Stomach (tissue), 4 donors: ENCODE measurements at regions not wholly inside any gene's neighbourhood (a gene's known extent, or its start where the extent isn't known, plus 50 kb on each side); places are given as distances from the start of the nearest gene placed in this dataset.

Experiments used
- EP300 ChIP-seq: sonication (generic); formaldehyde crosslinking; IDR thresholded peaks from one replicate; pipeline ENCODE4 v1.6.1; 2017; ENCODE audit warnings: antibody characterized with exemption
- POLR2AphosphoS5 ChIP-seq, 3 donors: sonication (generic); formaldehyde crosslinking; IDR thresholded peaks; one replicate each; pipeline ENCODE4 v1.6.1; 2016; ENCODE audit warnings: antibody characterized with exemption in 3 of 3
- TF ChIP-seq, protein P1 (sequence below), 7 experiments: fragments of 450-650 bp in 4 of 7; fragments of 200-600 bp in 3 of 7; sonication (generic) in 3 of 7; IDR thresholded peaks; one replicate each; pipeline ENCODE4 v1.5.1; 2016 to 2019; ENCODE audit warnings: antibody characterized with exemption in 7 of 7, control low read depth in 2 of 7, mild to moderate bottlenecking in 1 of 7

DNA sequence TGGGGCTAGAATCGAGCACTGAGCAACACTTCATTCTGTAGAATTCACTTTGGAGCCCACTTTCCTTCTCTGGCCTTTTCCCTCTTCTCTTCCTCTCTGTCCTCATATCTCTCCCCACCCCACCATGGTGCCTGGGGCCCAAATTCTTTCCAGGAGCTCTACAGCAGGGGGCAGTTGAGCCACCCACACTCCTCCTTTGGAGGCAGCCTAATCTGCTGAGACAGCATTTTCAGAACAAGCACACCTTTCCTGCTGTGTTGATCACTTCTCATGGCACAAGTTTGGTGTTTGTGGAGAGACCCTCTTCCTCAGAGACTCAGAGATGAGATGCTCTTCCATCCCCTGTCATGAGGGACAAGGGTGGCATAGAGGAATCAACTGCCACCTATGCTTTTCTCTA is 52.0 kb upstream of the PRR23C start:
- TF ChIP-seq, protein P1, sequence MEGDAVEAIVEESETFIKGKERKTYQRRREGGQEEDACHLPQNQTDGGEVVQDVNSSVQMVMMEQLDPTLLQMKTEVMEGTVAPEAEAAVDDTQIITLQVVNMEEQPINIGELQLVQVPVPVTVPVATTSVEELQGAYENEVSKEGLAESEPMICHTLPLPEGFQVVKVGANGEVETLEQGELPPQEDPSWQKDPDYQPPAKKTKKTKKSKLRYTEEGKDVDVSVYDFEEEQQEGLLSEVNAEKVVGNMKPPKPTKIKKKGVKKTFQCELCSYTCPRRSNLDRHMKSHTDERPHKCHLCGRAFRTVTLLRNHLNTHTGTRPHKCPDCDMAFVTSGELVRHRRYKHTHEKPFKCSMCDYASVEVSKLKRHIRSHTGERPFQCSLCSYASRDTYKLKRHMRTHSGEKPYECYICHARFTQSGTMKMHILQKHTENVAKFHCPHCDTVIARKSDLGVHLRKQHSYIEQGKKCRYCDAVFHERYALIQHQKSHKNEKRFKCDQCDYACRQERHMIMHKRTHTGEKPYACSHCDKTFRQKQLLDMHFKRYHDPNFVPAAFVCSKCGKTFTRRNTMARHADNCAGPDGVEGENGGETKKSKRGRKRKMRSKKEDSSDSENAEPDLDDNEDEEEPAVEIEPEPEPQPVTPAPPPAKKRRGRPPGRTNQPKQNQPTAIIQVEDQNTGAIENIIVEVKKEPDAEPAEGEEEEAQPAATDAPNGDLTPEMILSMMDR (IDR thresholded peaks at IDR 0.05) = no peak
- TF ChIP-seq POLR2AphosphoS5 (IDR thresholded peaks at IDR 0.05) = no peak
- no peak for TF ChIP-seq EP300
